GM12878 (cell line): ENCODE measurements at regions not wholly inside any gene's neighbourhood (a gene's known extent, or its start where the extent isn't known, plus 50 kb on each side); places are given as distances from the start of the nearest gene placed in this dataset.

ENCODE experiments used
- ATAC-seq: fragments of 200-7000 bp; cut with Tn5 transposase; 3 replicates; pipeline ENCODE4 v1.9.1; 2020; ENCODE audit warnings: mild to moderate bottlenecking, moderate library complexity
- BruUV-seq: library from RNA; stranded (reverse); fragments of 400-500 nt; replicated peaks from 2 replicates; lab custom pipeline; 2021; lab: Mats Ljungman, UMichigan
- CTCF ChIA-PET: fragments of 300-600 bp; sonication (Branson Sonifier 250); formaldehyde crosslinking; extraction: SDS; loops from one replicate; lab custom pipeline; 2021; ENCODE audit warnings: inconsistent platforms; lab: Yijun Ruan, JAX
- POLR2A ChIA-PET: fragments of 350-600 bp; formaldehyde crosslinking; extraction: SDS; loops from one replicate; lab custom pipeline; 2021; ENCODE audit warnings: inconsistent platforms; lab: Charles Lee
- RAD21 ChIA-PET: fragments of 300-600 bp; sonication (Branson Sonifier 250); formaldehyde crosslinking; loops from one replicate; lab custom pipeline; 2023; ENCODE audit warnings: antibody characterized with exemption; ENCODE audit not compliant: unreplicated experiment; lab: Charles Lee
- SMC1A ChIA-PET: fragments of 300-600 bp; sonication (Branson Sonifier 250); formaldehyde crosslinking; loops from one replicate; lab custom pipeline; 2023; ENCODE audit not compliant: unreplicated experiment, uncharacterized antibody; lab: Charles Lee
- DNase-seq: peaks from one replicate; pipeline ENCODE4 v3.0.0-alpha.2; 2011; ENCODE audit warnings: low read depth, low spot score
- FAIRE-seq: peaks from 3 replicates; lab custom pipeline; 2011; peaks lifted over from hg19 to GRCh38; lab: Jason Lieb, UNC
- H2AFZ ChIP-seq: 2 replicates; pipeline ENCODE4 v1.6.0; 2011; ENCODE audit warnings: low read depth, low read length, control low read depth; ENCODE audit not compliant: control insufficient read depth
- H3K27ac ChIP-seq: 2 replicates; pipeline ENCODE4 v1.5.1; 2011; ENCODE audit warnings: control low read depth; ENCODE audit not compliant: control insufficient read depth, insufficient read depth
- H3K27me3 ChIP-seq, 2 experiments: replicated peaks in 1 of 2; 2 replicates each; pipeline versions ENCODE4 v1.6.0 to v1.6.1; 2011; ENCODE audit warnings: low read length in 1 of 2; ENCODE audit not compliant: control insufficient read depth in 2 of 2, insufficient read depth in 2 of 2
- H3K36me3 ChIP-seq, 2 experiments: 2 replicates each; pipeline ENCODE4 v1.5.1; 2011; ENCODE audit warnings: low read length in 1 of 2; ENCODE audit not compliant: control insufficient read depth in 2 of 2, insufficient read depth in 2 of 2
- H3K4me1 ChIP-seq: 2 replicates; pipeline ENCODE4 v1.6.1; 2011; ENCODE audit warnings: mild to moderate bottlenecking, low read length, moderate library complexity, mixed read lengths; ENCODE audit not compliant: control insufficient read depth, insufficient read depth
- H3K4me2 ChIP-seq: 2 replicates; pipeline ENCODE4 v1.6.0; 2011; ENCODE audit warnings: control low read depth; ENCODE audit not compliant: control insufficient read depth, insufficient read depth
- H3K4me3 ChIP-seq: fragments of 200-600 bp; sonication (generic); 2 replicates; pipeline ENCODE4 v1.5.1; 2016
- H3K79me2 ChIP-seq: 2 replicates; pipeline ENCODE4 v1.6.0; 2011; ENCODE audit warnings: low read length; ENCODE audit not compliant: control insufficient read depth, insufficient read depth
- H3K9ac ChIP-seq: 2 replicates; pipeline ENCODE4 v1.8.0; 2011; ENCODE audit warnings: low read length, control low read depth, mixed read lengths; ENCODE audit not compliant: control insufficient read depth, insufficient read depth
- H3K9me3 ChIP-seq: replicated peaks from 3 replicates; pipeline ENCODE4 v1.5.1; 2011; ENCODE audit warnings: mild to moderate bottlenecking, low read length; ENCODE audit not compliant: control insufficient read depth, insufficient read depth
- H4K20me1 ChIP-seq: 2 replicates; pipeline ENCODE4 v1.6.0; 2011; ENCODE audit not compliant: control insufficient read depth, insufficient read depth
- CUX1 ChIP-seq: IDR thresholded peaks from 2 replicates; pipeline ENCODE4 v1.6.1; 2012; ENCODE audit warnings: improper control_type of control experiment, low read depth, low read length; ENCODE audit not compliant: insufficient replicate concordance
- EGR1 ChIP-seq, 2 experiments: IDR thresholded peaks; 1 replicate in 1 of 2; 2 replicates in 1 of 2; pipeline ENCODE4 v1.6.1; 2011 to 2012; ENCODE audit warnings: low read depth in 2 of 2, low read length in 2 of 2, borderline replicate concordance in 1 of 2, mild to moderate bottlenecking in 1 of 2, moderate library complexity in 1 of 2
- EZH2 ChIP-seq: IDR thresholded peaks from 2 replicates; pipeline ENCODE4 v1.6.1; 2012; ENCODE audit warnings: low read depth, mild to moderate bottlenecking, control low read depth, inconsistent platforms, low read length, borderline replicate concordance; ENCODE audit not compliant: control insufficient read depth
- FOS ChIP-seq: IDR thresholded peaks from 3 replicates; pipeline ENCODE4 v1.6.1; 2011; ENCODE audit warnings: borderline replicate concordance; ENCODE audit not compliant: insufficient read length; ENCODE audit errors: extremely low read depth
- FOXK2 ChIP-seq: fragments of 450-650 bp; IDR thresholded peaks from 2 replicates; pipeline ENCODE4 v1.6.1; 2017; ENCODE audit warnings: mild to moderate bottlenecking, moderate library complexity
- GATAD2B ChIP-seq: fragments of 450-650 bp; conservative IDR thresholded peaks from 2 replicates; pipeline ENCODE4 v1.6.1; 2017; ENCODE audit warnings: low read depth, mild to moderate bottlenecking, moderate library complexity
- IRF4 ChIP-seq: IDR thresholded peaks from 2 replicates; pipeline ENCODE4 v1.6.1; 2011; ENCODE audit warnings: low read depth, low read length
- MEF2A ChIP-seq: IDR thresholded peaks from 2 replicates; pipeline ENCODE4 v1.6.1; 2011; ENCODE audit warnings: low read depth, mild to moderate bottlenecking, low read length, moderate library complexity; ENCODE audit not compliant: insufficient read depth
- MEF2B ChIP-seq: fragments of 450-650 bp; IDR thresholded peaks from 2 replicates; pipeline ENCODE4 v1.6.1; 2018; ENCODE audit warnings: mild to moderate bottlenecking, moderate library complexity; ENCODE audit not compliant: partially characterized antibody, poor library complexity, severe bottlenecking
- MLLT1 ChIP-seq: fragments of 450-650 bp; IDR thresholded peaks from 2 replicates; pipeline ENCODE4 v1.6.1; 2016; ENCODE audit warnings: mild to moderate bottlenecking
- NR2C2 ChIP-seq: IDR thresholded peaks from 2 replicates; pipeline ENCODE4 v1.6.1; 2011; ENCODE audit warnings: borderline replicate concordance, low read depth; ENCODE audit not compliant: control insufficient read depth, insufficient read length
- SMAD5 ChIP-seq: IDR thresholded peaks from 2 replicates; pipeline ENCODE4 v1.6.1; 2016; ENCODE audit warnings: antibody characterized with exemption, low read depth
- SMC3 ChIP-seq: IDR thresholded peaks from 2 replicates; pipeline ENCODE4 v1.6.1; 2011; ENCODE audit warnings: low read length, improper control_type of control experiment, borderline replicate concordance
- SPI1 ChIP-seq: IDR thresholded peaks from 2 replicates; pipeline ENCODE4 v1.6.1; 2011; ENCODE audit warnings: low read depth, mild to moderate bottlenecking, low read length, moderate library complexity, borderline replicate concordance; ENCODE audit not compliant: insufficient read depth
- USF1 ChIP-seq: IDR thresholded peaks from 2 replicates; pipeline ENCODE4 v1.6.1; 2011; ENCODE audit warnings: borderline replicate concordance, low read depth, mild to moderate bottlenecking, moderate library complexity, mixed read lengths, low read length; ENCODE audit not compliant: insufficient read depth; ENCODE audit errors: extremely low read length
- WGBS: methylation state at CpG from one replicate; pipeline ENCODE4 v1.1.6; 2016; ENCODE audit warnings: low lambda C conversion rate; ENCODE audit not compliant: insufficient replicate concordance, insufficient coverage; ENCODE audit errors: missing lambda C conversion rate; 5-methylcytosine and 5-hydroxymethylcytosine counted together
- in situ Hi-C: fragments of 300-500 bp; cut with MboI; formaldehyde crosslinking; loops from 9 replicates; pipeline ENCODE4 v1.14.3; 2018; ENCODE audit warnings: mixed read lengths
- intact Hi-C: fragments of 100-400 bp; cut with micrococcal nuclease; formaldehyde crosslinking; loops from one replicate; pipeline ENCODE4 v1.14.2; 2022; ENCODE audit not compliant: unreplicated experiment

GRCh38 chr10:108908096-108908495, 1015.2 kb downstream of the XPNPEP1 start (continued):
- no peak for TF ChIP-seq CUX1
- TF ChIP-seq, all 136 proteins: peak for 0

- intact Hi-C loops (no loop called here), in situ Hi-C loops (no loop called here)
- ChIA-PET POLR2A (no interaction called here), RAD21 (interaction anchor here (0.7 kb wide), 1 partner anchor 117 kb away, joined by 3 read pairs; no protein-coding TSS in a partner anchor), CTCF (no interaction called here), SMC1A (interaction anchor here (0.6 kb wide), 1 partner anchor 249 kb away, joined by 3 read pairs; no protein-coding TSS in a partner anchor)
- no peaks in the 10 kb centered on the region for H3K4me1 ChIP-seq
- no peak overlapping the region for H2AFZ ChIP-seq
- peak; percentile 27; the same call in 2 of the 3 replicates for ATAC-seq
- no peaks in the 10 kb centered on the region for H4K20me1 ChIP-seq
- H3K27me3 ChIP-seq: peaks cover 0 to 5% of the 10 kb centered on the region in 2 experiments; a peak in 1 of 4 replicates
- DNase-seq: no peak
- H3K79me2 ChIP-seq: no peaks in the 10 kb centered on the region
- BruUV-seq: no TSS peak
- no peak overlapping the region for H3K9ac ChIP-seq
- H3K36me3 ChIP-seq: no peaks in the 10 kb centered on the region
- H3K9me3 ChIP-seq: no peaks in the 10 kb centered on the region
- no peak overlapping the region for H3K27ac ChIP-seq
- no peak overlapping the region for H3K4me2 ChIP-seq
- H3K4me3 ChIP-seq: no peak overlapping the region
- WGBS: 34% methylated on average over 4 of the region's 4 CpGs
- FAIRE-seq: no peak
- no peak for TF ChIP-seq MLLT1
- TF ChIP-seq EZH2: no peak
- no peak for TF ChIP-seq EGR1 (IDR thresholded peaks at IDR 0.05; ENCODE audit: borderline replicate concordance in 1 of 2, low read depth in 2 of 2, low read length in 2 of 2)
- no peak for TF ChIP-seq GATAD2B
- no peak for TF ChIP-seq SPI1
- no peak for TF ChIP-seq SMC3
- no peak for TF ChIP-seq MEF2B
- no peak for TF ChIP-seq IRF4
- no peak for TF ChIP-seq USF1
- TF ChIP-seq SMAD5: no peak
- no peak for TF ChIP-seq MEF2A
- no peak for TF ChIP-seq FOS
- TF ChIP-seq NR2C2: no peak
- TF ChIP-seq FOXK2: no peak
These were observed 1017.5 kb downstream of the XPNPEP1 start for GRCh38 chr10:108905821-108906220.
